ENCODE measurements at regions not wholly inside any gene's neighbourhood (a gene's known extent, or its start where the extent isn't known, plus 50 kb on each side); places are given as distances from the start of the nearest gene placed in this dataset.
"Not testable (repeated sequence)": the region's sequence is repeated elsewhere in the genome, so short reads cannot be mapped to it uniquely, and the experiment has no call there.

DNA sequence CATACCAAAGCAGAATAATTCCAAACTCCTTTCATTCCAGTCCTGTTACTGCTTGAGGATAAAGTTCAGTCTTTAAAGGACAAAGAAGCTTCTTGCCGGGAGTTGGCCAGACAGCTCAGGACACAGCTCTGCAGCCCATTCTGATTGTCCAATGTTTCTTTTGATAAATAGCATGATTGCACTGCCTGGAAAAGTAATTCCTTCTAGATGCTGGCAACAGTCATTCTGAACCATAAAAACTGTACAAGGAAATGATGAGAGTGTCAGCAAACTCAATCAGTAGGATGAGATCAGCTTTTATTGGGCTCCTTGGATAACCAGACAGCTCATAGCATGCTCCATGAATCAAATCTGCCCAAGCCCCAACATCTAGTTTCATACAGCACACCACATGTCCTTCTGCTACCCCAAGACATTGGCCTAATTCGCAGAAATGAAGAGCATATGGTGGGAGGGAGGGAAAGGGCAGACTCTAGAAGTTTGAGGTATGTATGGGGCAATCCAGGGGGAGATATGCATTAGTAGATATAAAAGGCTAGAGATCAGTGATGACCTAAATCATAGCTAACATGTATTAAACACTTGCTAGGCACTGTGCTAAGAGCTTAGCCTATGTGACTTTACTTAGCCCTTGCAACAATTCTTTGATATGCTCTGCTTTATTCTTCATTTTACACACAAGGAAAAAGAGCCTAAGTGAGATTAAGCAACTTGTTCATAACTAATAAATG, 219.9 kb upstream of the NREP start:
- DNase-seq = no peak

DNA sequence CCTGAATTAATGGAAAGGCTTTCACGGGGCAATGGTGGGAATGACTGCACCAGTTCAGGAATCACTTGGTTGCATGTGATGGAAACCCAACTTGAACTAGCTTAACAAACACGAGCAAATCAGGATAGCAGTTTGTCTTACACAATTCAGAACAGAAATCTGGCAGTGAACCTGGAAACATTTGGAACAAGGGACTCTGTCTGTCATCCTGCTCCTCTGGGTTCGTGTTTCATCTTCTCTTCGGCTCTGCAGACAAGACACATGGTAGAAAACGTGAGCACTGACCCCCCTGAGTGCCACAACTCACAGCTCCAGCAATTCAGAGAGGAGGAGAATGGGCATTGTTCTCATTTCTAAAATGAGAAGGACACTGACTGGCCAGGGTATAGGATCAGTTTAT, 218.1 kb upstream of the NREP start:
- no peak for DNase-seq

DNA sequence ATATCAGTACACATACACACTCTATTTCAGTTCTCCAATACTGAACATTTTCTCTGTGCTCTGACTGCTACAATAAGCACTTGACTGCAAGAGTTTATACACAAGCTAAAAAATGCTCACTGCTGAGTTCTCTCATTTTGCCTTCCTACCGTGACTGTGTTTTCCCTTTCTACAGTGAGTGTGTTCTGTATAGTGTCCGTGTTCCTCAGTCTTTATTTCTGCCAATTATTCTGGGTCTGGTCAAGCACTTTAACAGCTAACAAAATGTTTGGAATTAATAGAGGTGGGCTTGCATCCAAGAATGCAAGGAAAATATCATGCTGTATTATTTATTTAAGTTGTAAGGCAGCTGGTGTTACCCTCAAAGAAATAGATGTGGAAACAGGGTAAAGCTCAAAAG, 217.0 kb upstream of the NREP start:
- DNase-seq = no peak

DNA sequence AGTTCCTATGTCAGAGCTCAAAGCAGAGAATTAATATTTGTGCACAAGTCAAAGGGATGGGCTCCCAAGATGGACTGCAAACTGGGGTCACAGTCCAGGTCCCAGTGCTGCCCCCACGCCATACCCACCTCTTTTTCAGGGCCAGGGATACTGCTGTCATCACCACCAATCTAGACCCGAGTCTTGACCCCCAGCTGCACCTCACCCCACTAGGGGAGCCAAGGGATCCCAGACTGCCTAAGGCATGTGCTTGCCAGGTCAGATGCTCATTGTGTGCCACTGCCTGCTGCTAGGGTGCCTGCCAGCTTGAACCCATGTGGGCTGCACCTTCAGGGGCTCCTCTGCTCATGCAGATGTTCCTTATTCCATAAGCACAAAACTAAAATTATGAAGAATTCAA, 215.6 kb upstream of the NREP start:
- DNase-seq = no peak

DNA sequence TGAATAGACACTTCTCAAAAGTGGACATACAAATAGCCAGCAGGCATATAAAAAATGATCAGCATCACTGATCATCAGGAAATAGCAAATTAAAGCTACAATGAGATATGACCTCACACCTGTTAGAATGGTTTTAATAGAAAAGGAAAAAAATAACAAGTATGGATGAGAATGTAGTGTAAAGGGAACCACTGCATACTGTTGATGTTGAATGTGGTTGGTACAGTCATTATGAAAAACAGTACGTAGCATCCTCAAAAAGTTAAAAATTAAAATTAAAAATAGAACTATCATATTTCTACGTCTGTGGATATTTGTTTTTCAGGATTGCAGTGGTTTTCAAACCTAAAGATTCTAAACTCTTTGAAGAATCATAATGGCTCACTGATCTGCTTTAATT, 215.1 kb upstream of the NREP start:
- DNase-seq = no peak

DNA sequence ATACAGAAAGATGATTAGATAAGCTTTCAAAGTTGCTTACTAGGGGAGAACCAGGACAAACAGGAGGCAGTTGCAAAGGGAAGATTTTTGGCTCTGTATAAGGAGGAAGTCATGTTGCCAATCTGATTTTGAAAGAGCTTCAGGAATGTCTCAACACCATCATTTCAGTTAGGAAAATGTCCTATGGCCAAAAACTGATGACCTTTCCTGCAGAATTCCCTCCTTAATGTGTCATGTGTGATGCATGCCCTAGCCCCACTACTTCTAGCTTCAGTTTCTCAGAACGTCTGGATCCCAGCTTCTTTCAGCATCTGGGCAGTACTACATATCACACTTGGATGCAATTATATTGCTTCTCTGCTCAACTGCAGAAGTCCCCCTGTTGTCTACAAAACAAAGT, 211.5 kb upstream of the NREP start:
- DNase-seq = no peak

DNA sequence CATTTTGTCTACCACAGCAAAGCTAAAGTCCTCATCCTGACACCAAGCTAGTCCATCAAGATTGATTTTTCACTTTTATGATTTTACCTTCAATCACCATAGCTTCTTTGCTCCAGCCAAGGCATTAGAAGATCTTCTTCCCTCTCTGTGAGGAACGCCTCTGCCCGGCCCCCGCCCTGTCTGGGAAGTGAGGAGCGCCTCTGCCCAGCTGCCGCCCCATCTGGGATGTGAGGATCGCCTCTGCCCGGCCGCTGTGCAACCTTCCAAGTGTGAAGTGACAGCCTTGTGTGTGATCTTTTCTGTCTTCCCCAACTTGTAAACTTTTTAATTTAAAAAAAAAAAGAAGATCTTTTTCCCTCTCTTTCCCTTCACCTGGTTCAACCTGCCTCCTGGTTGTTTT, 210.5 kb upstream of the NREP start:
- DNase-seq = no peak

DNA sequence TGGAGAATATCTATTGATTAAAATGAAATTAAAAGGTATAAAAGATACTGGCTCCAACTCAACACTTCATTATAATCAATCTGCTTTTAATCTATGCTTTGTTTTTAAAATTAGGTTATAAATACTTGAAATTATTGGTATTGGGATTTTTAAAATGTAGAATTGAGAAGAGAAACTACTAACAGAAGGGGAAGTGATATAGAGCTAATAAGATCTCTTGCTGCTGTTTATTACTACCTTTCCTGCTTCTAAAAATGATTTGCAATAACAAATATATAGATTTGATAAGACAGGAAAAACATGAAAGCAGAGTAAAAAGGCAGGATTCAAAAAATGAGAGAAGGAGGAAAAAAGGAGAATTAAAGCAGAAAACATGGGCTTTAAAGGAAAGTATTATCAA, 209.3 kb upstream of the NREP start:
- no peak for DNase-seq

DNA sequence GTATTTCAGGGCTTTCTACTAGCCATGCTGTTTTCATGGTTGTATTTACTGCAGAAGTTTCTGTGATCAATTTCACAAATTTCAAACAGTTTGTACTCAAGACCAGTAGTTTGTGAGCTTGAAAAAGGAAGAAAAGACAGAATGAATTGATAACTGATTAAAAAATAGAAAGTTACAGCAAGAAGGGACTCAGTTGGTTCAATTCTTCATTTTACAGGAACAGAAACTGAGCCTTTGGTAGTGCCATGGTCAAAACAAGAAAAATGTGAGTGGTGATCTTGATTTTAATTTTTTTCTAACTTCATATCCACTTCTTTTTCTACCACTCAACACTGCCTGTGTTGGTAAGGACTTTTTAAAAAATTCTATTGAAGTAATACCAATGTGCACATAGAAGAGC, 206.6 kb upstream of the NREP start:
- no peak for DNase-seq

DNA sequence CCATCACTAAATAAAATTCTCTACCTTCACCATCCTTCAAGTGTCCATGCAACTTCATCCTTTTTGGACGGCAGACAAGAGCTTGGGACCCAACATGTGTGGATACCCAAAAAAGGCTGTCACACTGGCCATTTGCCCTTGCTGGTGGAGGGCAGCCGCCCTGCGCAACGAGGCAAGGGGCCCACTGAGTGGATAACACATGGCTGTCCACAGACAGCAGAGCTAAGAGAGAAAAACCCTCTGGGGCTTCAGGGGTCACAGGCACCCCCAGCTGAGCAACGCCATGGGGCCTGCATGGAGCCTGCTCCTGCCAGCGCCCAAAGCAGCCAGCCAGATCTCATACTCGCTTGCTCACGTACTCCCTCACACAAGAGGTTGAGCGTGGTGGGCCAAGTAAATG, 205.9 kb upstream of the NREP start:
- no peak for DNase-seq

DNA sequence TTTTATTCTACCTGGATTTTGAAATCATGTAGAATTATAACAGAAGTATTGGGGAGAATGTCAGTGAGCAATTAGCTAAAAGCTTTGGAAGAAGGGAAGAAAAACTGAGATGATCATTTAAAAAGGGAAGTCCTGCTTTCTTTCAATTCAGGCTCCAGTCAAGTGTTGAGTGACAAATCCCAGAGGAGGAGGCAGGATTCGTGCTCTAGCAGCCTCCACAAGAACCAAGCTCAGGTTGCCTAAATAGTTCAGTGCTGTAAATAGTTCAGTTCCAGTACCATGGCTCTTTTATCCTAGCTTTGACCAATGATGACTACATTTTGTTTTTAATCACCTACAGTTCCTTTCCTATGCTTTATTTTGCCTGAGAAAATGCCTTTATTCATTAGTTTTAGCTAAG, 204.9 kb upstream of the NREP start:
- no peak for DNase-seq

DNA sequence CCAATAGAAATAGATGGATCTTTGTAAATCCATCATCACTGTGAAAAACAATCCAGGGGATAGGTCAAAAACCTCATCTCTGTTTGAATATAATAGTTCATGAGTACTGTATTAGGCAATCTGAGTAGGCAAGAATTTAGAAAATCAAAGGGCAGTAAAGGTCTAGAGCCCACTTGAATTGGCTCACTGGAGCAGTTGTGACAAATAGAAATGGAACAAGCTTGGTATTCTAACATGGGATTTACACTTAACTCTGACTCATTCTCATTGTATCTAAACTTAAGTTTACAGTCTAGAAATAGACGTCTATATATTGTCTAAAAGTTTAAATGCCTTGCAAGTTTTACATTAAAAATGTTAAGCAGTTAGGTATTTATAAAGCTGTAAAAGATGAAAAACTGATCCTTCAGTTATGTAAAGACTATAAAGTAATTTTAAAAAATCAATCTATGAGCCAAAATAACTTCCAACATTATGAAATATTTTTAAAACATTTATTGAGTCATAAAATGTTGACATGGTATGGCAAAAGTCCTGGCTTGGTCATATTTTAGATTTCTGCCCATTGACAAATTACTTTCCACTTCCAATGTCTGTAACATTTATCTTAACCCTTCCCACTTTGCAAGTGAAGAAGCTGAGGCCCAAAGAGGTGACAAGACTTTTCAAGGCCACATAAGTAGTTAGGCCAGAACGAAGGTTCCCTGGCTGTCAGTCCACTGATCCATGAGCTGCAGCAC, 203.7 kb upstream of the NREP start:
- DNase-seq = no peak

DNA sequence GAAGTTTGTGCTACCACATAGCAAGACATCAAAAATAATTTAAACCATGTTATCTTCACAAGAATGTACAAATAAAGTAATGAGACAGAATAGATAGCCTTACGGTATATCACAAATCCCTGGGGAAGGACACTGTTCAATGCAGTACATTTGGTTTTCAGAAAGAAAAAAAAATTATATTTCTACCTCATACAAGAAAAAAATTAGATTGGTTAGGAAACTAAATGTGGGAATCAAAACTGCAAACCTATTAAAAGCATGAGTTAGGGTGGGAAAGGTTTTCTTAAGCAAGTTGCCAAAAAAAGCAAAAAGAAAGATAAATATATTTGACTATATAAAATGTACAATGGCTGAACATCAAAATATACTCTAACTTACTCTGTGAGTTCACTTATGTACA, 201.9 kb upstream of the NREP start:
- no peak for DNase-seq

DNA sequence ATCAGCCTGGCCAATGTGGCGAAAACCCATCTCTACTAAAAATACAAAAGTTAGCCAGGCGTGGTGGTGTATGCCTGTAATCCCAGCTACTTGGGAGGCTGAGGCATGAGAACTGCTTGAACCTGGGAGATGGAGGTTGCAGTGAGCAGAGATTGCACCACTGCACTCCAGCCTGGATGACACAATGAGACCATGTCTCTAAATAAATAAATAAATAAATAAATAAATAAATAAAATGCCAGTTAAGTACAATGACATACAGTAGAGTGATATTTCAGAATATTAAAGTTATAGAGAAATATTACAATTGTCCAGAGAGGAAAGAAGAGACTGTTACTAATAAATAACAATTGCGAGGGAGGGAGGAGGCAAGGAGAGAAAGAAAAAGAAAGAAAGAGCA, 199.8 kb upstream of the NREP start:
- DNase-seq = not testable (repeated sequence)

DNA sequence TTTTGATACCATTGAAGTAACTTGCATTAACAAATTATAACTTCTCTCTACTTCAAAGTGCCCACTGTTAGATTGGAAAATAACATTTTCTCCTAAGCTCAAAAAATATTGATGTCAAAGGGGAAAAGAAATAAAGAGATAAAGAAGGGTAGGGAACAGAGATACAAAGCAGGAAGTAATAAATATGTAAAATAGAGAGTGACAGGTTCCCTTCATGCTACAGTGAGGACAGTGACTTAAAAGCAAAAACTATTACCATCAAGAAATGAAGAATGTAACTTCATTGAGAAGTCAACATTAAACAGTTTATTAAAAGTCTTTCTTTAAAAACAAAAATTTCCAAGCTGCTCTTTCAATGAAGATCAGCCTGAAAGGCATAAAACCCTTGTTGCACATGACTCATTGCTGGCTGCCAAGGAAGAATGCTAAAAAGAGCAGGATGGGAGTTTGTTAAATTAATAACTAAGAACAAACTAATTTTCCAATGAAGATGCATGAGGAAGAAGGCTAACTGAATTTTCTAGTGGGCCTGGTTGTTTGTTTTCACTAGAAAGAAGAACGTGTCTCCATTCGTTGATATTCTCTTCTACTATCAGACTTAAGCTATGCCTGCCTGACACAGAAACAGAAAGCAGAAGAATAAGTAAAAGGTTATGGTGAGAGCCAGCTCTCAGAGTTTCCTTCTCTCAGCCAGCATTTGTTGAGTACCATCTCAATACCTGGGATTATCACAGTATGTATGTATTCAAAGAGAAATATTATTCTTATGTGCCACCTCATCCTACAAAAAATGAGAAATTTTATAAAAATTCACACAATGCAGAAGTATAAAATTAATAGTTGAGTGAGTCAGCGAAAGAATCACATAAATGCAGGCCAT, 197.8 kb upstream of the NREP start:
- no peak for DNase-seq

DNA sequence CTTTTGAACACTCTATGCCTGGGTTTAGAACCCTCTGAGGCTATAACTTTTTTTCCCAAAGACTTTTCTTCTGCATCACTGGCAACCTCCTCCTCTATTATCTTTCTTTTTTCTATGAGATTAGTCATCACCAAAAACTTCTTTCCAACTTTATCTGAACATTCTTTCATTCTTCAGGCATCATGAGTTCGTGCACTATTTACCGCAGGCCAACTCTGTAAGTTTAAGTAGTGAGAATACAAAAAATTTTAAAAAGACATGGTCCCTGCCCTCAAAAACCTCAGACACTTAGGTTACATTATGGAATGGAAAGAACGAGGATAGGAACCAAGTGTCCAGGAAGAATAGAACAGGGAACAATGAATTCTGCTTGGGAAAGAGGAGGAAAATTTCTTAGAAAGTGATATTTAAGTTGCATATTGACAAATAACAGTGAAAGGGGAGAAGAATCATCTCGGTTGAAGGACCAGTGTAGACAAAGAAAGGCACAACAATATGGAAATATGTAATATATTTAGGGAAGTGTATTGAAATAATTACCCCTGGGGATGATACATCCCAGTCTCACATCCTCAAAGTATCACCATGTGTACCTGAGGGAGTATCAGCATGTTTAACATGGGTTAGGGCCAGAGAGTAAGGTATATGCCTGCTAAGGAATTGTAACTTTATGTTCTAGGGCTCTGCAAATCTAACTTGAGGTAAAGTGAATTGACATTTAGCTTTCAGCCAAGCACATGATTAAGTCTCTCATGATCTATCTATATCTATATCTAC, 196.5 kb upstream of the NREP start:
- DNase-seq = no peak

DNA sequence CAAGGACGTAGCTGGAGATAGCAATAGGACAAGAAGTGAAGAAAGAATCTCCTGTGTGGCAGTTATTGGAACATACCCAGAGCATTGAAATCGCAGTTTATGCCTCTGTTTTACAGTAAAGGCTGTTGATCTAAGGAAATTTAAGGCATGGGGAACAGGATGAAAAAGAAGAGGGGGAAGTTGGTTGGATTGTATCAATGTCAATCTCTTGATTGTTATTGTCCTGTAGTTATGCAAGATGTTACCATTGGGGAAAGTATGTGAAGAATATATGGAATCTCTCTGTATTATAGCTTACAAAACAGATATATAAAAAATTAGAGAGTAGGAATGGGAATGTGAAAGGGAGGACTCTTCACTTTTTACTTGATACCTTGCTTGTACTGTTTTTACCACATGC, 195.6 kb upstream of the NREP start:
- no peak for DNase-seq

DNA sequence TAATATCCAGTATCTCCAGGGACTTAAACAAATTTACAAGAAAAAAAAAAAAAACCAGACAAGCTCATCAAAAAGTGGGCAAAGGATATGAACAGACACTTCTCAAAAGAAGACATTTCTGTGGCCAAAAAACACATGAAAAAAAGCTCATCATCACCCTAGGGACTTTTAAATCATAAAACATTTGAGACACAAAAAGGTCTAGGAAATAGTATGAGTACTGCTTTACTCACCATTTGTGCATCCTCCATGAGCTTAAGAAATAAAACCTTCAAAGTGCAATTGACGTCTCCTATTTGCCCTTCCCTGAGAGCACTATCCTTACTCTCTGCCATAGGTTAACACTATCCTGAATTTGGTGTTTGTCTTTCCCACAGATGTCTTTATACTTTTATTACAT, 193.7 kb upstream of the NREP start:
- no peak for DNase-seq

DNA sequence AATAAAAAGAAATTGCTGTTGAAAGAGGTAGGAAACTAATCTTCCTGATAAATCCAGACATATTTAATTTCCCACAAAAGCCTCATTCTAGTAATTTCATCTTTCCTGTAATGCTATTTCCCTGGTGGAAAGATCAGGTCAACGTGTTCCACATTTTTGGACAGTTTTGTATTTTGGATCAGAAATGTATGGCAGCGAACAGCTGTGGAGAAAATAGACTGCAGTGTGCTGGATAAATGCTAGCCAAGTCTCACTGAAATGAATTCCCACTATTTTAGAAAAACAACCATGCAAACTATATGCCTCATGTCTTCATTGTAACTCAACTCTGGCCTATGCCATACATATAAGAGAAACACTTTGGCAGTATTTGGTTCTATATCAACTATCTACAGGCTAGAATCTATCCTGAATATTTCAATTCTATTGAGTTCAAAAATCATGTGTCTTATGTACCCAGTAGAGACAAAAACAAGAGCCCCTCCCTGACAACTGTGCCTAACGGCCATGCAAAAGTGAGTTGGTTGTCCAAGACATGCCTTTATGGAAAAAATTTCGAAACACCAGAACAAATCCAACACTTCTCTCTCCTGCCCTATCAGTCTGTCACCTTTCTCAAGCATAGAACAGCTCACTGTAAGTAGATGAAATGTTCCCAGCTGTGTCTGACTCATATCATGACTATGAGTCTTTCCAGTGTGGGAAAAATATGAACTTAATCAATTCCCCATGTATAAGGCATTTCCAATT, 191.3 kb upstream of the NREP start:
- DNase-seq = no peak

DNA sequence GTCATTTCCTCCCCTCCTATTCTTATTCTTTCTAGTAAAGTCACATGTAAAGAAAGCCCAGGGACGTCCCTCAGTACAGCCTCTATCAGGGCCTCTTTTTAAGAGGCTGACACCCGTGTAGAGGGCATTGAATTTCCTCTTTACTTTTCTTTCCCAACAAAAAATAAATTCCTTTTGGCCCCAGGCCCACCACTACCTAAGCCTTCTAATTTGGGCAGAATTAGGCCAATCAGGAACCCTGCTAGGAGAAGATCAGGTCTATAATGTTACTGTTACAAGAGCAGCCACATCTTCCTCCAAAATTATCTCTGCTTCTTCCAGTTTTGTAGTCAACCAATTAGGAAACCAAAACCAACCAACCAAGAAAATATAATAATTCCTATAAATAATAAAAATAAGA, 189.6 kb upstream of the NREP start:
- DNase-seq = no peak

DNA sequence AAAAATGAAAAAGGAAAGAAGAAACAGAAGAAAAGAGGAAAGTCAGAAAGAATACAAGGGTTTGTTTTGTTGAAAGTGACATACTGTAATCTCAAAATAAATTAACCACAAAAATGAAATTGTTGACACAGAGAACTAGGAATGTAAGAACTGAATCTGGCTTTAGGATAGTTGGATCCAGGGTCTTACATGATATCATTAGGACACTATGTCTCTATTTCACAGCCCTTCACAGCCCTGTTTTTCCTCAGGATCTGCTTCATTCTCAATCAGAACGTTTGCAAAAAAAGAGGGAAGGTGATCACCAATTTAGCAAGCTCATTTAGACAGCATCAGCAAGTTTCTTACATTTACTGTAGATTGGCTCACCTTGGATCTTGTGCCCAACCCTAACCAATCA, 188.5 kb upstream of the NREP start:
- DNase-seq = no peak

Data from nucleus accumbens (tissue), 56 donors.